GM12873 (cell line): ENCODE measurements at regions not wholly inside any gene's neighbourhood (a gene's known extent, or its start where the extent isn't known, plus 50 kb on each side); places are given as distances from the start of the nearest gene placed in this dataset.

Source experiments
- TF ChIP-seq, protein P1 (sequence below): IDR thresholded peaks from 2 replicates; pipeline ENCODE4 v1.5.1; 2012; ENCODE audit warnings: low read depth, mild to moderate bottlenecking, moderate library complexity, low read length, control low read depth; ENCODE audit not compliant: insufficient read depth; ENCODE audit errors: missing control alignments

DNA sequence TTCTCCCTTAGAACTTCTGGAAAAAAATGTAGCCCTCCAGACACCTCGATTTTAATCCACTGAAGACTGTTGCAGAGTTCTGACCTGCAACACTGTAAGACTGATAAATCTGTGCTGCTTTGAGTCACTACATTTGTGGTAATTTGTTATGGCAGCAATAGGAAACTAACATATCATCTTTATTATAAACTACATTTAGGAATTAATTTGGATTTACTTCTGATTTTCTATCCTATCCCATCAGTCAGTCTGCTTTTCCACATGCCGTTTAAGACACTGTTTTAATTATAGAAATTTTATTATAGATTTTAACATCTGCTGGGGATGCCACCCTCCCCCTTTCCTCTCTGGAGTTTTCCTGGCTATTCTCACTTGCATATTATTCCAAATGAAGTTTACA, 375.2 kb downstream of the DUSP6 start:
- TF ChIP-seq, protein P1, sequence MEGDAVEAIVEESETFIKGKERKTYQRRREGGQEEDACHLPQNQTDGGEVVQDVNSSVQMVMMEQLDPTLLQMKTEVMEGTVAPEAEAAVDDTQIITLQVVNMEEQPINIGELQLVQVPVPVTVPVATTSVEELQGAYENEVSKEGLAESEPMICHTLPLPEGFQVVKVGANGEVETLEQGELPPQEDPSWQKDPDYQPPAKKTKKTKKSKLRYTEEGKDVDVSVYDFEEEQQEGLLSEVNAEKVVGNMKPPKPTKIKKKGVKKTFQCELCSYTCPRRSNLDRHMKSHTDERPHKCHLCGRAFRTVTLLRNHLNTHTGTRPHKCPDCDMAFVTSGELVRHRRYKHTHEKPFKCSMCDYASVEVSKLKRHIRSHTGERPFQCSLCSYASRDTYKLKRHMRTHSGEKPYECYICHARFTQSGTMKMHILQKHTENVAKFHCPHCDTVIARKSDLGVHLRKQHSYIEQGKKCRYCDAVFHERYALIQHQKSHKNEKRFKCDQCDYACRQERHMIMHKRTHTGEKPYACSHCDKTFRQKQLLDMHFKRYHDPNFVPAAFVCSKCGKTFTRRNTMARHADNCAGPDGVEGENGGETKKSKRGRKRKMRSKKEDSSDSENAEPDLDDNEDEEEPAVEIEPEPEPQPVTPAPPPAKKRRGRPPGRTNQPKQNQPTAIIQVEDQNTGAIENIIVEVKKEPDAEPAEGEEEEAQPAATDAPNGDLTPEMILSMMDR = no peak

DNA sequence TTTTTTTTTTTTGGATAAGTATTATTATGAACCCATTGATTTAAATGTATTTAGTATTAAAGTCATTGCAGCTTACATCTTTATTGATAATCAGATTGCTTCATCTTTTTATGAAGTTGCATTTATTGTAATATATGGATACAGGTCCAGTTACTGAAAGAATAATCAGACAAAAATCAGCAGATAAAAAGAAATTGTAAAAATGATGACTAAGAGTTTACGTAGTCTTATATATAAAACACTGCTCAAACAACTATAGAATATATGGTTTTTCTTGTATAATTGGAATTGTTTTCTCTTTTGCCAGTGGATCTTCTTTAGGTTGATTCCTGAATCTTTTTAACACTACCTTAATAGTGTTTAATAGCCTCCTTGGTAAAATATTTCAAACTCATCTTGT, 378.3 kb downstream of the DUSP6 start:
- TF ChIP-seq, protein P1 = no peak

DNA sequence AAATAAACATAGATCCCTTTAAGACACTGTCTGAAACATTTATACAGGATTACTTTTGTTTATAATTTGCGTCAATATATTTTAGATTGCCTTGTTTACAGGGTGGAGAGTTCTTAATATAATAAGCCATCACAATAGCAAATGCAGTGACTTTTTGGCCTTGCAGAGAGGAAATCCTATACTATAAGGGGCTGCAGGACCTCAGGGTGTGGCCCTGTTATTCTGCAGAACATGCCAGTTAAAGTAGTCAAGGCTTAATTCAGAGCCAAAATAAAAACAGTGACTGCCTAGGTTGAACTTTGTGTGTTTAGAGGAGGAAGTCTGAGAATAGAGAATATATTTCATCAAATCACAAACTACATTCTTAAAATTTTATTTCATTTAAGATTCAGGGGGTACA, 381.6 kb downstream of the DUSP6 start:
- TF ChIP-seq, protein P1 = no peak

DNA sequence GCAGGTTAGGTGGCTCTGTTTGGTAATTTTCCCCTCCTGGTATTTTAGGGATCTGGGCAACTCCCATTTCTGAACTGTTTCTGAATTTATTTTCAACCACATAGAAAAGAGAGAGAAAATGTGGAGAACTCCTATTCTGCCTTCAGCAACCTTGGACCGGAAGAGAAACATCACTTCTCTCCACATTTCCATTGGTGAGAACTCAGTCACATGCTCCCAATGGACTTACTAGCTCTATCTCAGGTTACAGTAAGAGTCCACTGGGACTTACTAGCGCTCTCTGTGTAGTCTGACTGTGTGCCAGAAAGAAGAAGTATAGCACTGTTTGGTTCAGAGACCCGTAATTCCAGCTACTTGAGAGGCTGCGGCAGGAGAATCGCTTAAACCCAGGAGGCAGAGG, 383.2 kb downstream of the DUSP6 start:
- TF ChIP-seq, protein P1 = no peak

DNA sequence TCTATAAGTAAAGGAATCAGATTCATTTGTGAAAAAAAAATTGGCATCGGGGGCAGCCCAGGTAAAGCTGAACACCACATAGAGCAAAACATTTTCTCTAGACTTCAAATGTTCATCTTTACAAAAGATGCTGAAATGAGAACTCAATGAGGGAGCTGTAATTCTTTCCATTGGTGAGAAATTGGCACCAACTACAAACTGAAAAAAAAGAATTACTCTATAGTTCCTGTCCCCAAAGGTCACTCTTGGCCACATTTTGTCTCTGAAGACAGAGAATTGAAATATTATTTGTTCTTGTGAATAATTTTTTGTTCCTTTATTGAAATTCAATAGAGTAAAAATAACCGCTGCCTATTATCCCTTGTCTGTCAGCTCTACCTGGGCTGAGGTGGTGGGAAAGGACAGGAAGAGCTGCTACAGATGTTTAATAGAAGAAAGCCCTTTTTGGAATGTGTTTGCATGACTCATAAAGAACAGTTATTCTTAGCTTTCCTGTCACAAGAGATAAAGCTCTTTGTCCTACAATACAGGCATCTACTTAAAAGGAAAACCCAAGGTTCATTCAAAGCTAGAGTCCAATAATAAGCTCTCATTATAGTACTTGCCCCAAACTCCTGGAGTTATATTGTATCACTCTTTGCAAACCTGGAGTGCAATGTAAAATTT, 380.1 kb upstream of the KITLG start:
- TF ChIP-seq, protein P1 = no peak

DNA sequence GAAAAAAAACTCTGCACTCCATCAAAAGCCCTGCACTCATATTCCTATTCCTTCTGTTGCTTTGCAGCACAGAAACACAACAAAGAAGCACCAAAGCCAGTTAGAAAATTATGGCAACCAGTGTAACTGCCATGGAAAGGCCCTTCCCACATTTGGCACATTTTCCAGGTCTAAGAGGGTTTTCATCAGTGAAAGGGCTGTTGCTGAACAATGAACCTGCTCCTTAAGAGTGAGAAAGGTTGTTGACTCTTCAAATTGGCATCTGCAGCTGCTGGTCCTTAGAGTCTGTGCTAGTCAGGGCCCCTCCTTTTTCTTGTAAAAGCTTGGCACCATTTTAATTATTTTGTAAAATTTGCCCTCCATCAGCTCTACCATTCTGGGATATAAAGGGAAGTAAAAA, 378.7 kb upstream of the KITLG start:
- TF ChIP-seq, protein P1 = no peak

DNA sequence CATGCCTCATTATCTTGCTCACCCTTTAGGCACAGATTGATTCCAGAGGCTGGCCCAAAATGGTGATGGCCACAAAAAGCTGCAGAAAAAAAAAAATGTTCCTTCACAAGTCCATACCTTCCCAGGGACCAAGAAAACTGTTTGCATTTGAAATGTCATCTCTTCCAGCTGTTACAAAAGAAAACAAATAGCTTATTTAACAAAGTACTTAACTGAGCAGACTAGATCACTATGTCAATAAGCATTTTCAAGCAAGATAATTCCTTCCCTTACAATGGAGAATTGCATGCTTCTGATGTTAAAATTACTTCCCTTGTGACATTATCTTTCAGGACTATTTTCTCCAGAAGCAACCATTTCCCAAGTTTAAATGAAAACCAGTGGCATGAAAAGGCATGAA, 377.9 kb upstream of the KITLG start:
- TF ChIP-seq, protein P1 = no peak
